Tibial nerve (tissue), 4 donors: ENCODE measurements at regions not wholly inside any gene's neighbourhood (a gene's known extent, or its start where the extent isn't known, plus 50 kb on each side); places are given as distances from the start of the nearest gene placed in this dataset.

ENCODE experiments used
- DNase-seq, 2 donors: peaks; one replicate each; pipeline ENCODE4 v3.0.0-alpha.2; 2019; ENCODE audit warnings: low spot score in 2 of 2
- H3K27ac ChIP-seq, 4 donors: fragments of 200-600 bp; sonication (generic) in 3 of 4; one replicate each; pipeline ENCODE4 v1.5.1; 2017 to 2019; ENCODE audit warnings: mild to moderate bottlenecking in 1 of 4
- H3K27me3 ChIP-seq, 2 donors: fragments of 200-600 bp; sonication (generic) in 1 of 2; one replicate each; pipeline versions ENCODE4 v1.5.1 to v1.6.0; 2017 to 2019
- H3K36me3 ChIP-seq, 3 donors: fragments of 200-600 bp; sonication (generic); one replicate each; pipeline ENCODE4 v1.5.1; 2018 to 2019
- H3K4me1 ChIP-seq, 4 donors: fragments of 200-600 bp; sonication (generic) in 3 of 4; one replicate each; pipeline ENCODE4 v1.5.1; 2017 to 2019
- H3K4me3 ChIP-seq, 4 donors: fragments of 200-600 bp; sonication (generic) in 3 of 4; one replicate each; pipeline ENCODE4 v1.5.1; 2017 to 2019; ENCODE audit warnings: mild to moderate bottlenecking in 1 of 4, moderate library complexity in 1 of 4
- H3K9me3 ChIP-seq, 4 donors: fragments of 200-600 bp; sonication (generic) in 3 of 4; one replicate each; pipeline ENCODE4 v1.5.1; 2017 to 2019
- EP300 ChIP-seq, 2 donors: sonication (generic); formaldehyde crosslinking; IDR thresholded peaks; one replicate each; pipeline ENCODE4 v1.6.1; 2017; ENCODE audit warnings: antibody characterized with exemption in 2 of 2, mild to moderate bottlenecking in 1 of 2
- POLR2A ChIP-seq, 2 donors: fragments of 450-650 bp; IDR thresholded peaks; one replicate each; pipeline ENCODE4 v1.6.1; 2017; ENCODE audit warnings: antibody characterized with exemption in 2 of 2, mild to moderate bottlenecking in 2 of 2, moderate library complexity in 2 of 2
- WGBS, 2 donors: methylation state at CpG; one replicate each; pipeline ENCODE4 v1.1.5; 2018; 5-methylcytosine and 5-hydroxymethylcytosine counted together
- TF ChIP-seq, protein P1 (sequence below), 5 experiments: fragments of 200-600 bp in 3 of 5; fragments of 450-650 bp in 2 of 5; sonication (generic) in 3 of 5; IDR thresholded peaks; one replicate each; pipeline ENCODE4 v1.5.1; 2016 to 2019; ENCODE audit warnings: antibody characterized with exemption in 5 of 5, mild to moderate bottlenecking in 3 of 5, moderate library complexity in 2 of 5

DNA sequence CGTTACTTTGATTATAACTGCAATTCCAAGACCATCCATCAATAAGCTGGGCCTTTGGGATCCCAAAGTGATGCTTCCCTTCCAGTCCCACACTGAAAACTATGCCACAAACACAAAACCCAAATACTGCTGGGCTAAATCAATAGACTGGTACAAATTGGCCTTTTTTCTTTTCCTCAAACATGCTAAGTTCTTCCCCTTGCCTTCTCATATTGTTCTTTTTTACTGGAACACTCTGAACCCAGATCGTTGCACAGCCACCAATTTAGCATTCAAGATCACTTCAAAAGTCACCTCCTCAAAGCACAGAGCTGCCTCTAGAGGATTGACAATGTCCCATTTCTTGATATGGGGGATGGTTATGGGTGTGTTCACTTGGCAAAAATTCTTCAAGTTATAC is 66.0 kb downstream of the ACTL7B start:
- peaks cover 0 to 30% (median 0%) of the 10 kb centered on the region in 4 donors for H3K9me3 ChIP-seq
- peaks cover 0 to 24% (median 3%) of the 10 kb centered on the region in 4 donors for H3K4me1 ChIP-seq
- 61 to 66% methylated on average over 2 of the region's 2 CpGs for WGBS, 2 donors
- no peaks in the 10 kb centered on the region for H3K27me3 ChIP-seq
- H3K36me3 ChIP-seq: no peaks in the 10 kb centered on the region
- H3K27ac ChIP-seq: no peak overlapping the region
- no peak overlapping the region for H3K4me3 ChIP-seq
- TF ChIP-seq POLR2A (IDR thresholded peaks at IDR 0.05) (no peak), EP300 (IDR thresholded peaks at IDR 0.05) (no peak)
- TF ChIP-seq, protein P1, sequence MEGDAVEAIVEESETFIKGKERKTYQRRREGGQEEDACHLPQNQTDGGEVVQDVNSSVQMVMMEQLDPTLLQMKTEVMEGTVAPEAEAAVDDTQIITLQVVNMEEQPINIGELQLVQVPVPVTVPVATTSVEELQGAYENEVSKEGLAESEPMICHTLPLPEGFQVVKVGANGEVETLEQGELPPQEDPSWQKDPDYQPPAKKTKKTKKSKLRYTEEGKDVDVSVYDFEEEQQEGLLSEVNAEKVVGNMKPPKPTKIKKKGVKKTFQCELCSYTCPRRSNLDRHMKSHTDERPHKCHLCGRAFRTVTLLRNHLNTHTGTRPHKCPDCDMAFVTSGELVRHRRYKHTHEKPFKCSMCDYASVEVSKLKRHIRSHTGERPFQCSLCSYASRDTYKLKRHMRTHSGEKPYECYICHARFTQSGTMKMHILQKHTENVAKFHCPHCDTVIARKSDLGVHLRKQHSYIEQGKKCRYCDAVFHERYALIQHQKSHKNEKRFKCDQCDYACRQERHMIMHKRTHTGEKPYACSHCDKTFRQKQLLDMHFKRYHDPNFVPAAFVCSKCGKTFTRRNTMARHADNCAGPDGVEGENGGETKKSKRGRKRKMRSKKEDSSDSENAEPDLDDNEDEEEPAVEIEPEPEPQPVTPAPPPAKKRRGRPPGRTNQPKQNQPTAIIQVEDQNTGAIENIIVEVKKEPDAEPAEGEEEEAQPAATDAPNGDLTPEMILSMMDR (IDR thresholded peaks at IDR 0.05): no peak
- no peak for DNase-seq

DNA sequence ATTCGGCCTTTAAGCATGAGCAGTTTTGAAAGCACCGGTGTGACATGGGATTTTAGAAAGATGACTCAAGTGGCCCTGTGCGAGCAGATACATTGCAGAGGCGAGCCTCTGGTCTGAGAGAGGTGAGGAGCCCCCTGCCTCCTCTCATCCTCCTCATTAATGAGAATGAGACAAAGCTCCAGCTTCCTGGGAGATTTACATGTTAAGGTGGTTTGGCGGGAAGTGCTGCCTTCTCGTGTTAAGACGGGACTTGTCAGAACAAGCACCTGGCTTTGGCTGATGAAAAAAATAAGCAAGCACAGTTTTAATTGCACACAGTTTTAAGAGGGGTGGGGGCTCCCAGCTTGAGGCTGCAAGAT is 68.1 kb downstream of the ACTL7B start:
- Histone ChIP-seq H3K9me3 (peaks cover 0 to 17% (median 0%) of the 10 kb centered on the region in 4 donors), H3K4me1 (peaks cover 0 to 44% (median 14%) of the 10 kb centered on the region in 4 donors), H3K27ac (no peak overlapping the region), H3K27me3 (no peaks in the 10 kb centered on the region), H3K4me3 (no peak overlapping the region), H3K36me3 (no peaks in the 10 kb centered on the region)
- 79 to 86% methylated on average over 7 of the region's 7 CpGs for WGBS, 2 donors
- TF ChIP-seq, protein P1 (IDR thresholded peaks at IDR 0.05): no peak
- TF ChIP-seq POLR2A (IDR thresholded peaks at IDR 0.05) (no peak), EP300 (IDR thresholded peaks at IDR 0.05) (no peak)
- DNase-seq: no peak

DNA sequence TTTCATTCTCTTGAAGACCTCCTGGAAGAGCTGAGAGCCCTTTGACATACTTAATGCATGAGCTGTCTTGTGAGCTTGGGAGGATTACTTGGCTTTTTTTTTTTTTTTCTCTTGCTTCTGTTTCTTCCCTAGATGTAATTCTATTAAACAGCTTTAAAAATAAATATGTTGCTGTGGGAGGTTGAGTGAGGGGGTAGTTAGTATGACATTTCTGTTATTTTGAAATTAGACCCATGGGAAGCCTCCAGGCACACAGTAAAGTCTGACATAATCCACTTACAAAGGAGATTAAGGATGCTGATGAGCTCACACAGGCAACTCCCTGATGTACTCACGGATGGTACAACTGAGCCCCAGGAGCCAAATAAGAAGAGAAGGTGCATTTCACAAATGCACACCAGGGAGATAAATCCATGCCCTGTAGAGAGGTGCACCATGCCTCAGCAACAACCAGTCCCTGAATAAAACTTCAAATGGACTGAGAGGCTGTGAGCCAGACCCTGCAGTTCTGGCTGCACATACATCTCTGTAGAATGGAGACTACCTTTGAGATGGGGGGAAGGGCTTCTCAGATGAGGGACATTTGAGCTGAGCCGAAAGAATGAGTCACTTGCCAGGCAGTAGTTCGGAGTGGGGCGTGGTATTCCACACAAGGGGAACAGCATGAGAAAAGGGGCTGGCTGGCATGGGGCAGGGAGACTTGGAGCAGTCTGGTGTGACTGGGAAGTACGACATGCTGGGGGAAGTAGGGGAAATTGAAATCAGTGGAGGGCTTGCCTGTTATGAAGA is 68.7 kb downstream of the ACTL7B start:
- H3K27ac ChIP-seq: peak overlapping the region in 1 of 4 donors; percentile 13
- DNase-seq: no peak
- peaks cover 0 to 11% (median 0%) of the 10 kb centered on the region in 4 donors for H3K9me3 ChIP-seq
- no peak overlapping the region for H3K4me3 ChIP-seq
- no peaks in the 10 kb centered on the region for H3K36me3 ChIP-seq
- TF ChIP-seq POLR2A (IDR thresholded peaks at IDR 0.05): no peak
- TF ChIP-seq, protein P1 (IDR thresholded peaks at IDR 0.05): no peak
- TF ChIP-seq EP300 (IDR thresholded peaks at IDR 0.05): no peak
- H3K27me3 ChIP-seq: no peaks in the 10 kb centered on the region
- peaks cover 0 to 44% (median 14%) of the 10 kb centered on the region in 4 donors for H3K4me1 ChIP-seq
- 42 to 58% methylated on average over 5 of the region's 5 CpGs for WGBS, 2 donors

DNA sequence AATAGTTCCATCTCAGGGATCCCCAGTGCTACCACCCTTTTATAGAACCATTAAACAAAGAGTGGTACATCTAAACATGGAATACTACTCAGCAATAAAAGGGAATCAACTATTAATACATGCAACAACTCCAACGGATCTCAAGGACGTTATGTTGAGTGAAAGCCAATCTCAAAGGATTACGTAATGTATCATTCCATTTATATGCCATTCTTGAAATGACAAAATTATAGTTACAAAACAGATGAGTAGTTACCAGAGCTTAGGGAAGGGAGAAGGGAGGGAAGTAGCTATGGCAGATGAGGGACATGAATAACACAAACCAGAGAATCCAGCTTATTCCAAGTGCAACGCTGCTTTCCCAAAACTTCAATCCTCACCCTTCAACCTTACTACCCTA is 69.5 kb downstream of the ACTL7B start:
- peaks cover 0 to 49% (median 17%) of the 10 kb centered on the region in 4 donors for H3K4me1 ChIP-seq
- no peak overlapping the region for H3K4me3 ChIP-seq
- 42 to 47% methylated on average over 4 of the region's 4 CpGs for WGBS, 2 donors
- TF ChIP-seq EP300 (IDR thresholded peaks at IDR 0.05) (no peak), POLR2A (IDR thresholded peaks at IDR 0.05) (no peak)
- TF ChIP-seq, protein P1 (IDR thresholded peaks at IDR 0.05): no peak
- H3K36me3 ChIP-seq: no peaks in the 10 kb centered on the region
- H3K9me3 ChIP-seq: peaks cover 0 to 4% (median 0%) of the 10 kb centered on the region in 4 donors
- peak overlapping the region in 2 of 4 donors; percentile 13 to 14 for H3K27ac ChIP-seq
- no peak for DNase-seq
- no peaks in the 10 kb centered on the region for H3K27me3 ChIP-seq

DNA sequence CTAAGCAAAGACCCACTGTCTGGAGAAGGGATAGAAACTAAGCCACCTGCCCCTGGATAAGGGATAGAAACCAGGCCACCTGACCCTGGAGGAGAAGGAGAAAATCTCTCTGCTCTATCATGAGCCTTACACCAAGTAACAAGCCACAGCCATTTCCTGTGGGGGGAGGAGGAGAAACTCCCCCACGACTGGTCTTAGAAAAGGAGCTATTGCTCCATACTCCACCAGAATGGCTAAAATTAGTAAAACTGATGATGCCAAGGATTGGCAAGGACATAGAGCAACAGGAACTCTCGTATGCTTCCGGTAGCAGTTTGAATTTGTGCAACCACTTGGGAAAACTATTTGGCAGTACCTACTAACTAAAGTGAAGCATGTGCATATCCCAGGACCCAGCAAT is 70.8 kb downstream of the ACTL7B start:
- Histone ChIP-seq H3K27ac (peak overlapping the region in 2 of 4 donors; percentile 74 to 76), H3K4me3 (no peak overlapping the region), H3K4me1 (peaks cover 0 to 62% (median 23%) of the 10 kb centered on the region in 4 donors), H3K9me3 (no peaks in the 10 kb centered on the region), H3K27me3 (no peaks in the 10 kb centered on the region), H3K36me3 (no peaks in the 10 kb centered on the region)
- 35 to 45% methylated on average over 3 of the region's 3 CpGs for WGBS, 2 donors
- peak in 1 of 2 donors; percentile 57 for DNase-seq
- TF ChIP-seq, protein P1 (IDR thresholded peaks at IDR 0.05): no peak
- peak in 1 of 2 donors; percentile 84 for TF ChIP-seq EP300 (IDR thresholded peaks at IDR 0.05)
